Upper lobe of left lung (tissue), 4 donors: ENCODE measurements at regions not wholly inside any gene's neighbourhood (a gene's known extent, or its start where the extent isn't known, plus 50 kb on each side); places are given as distances from the start of the nearest gene placed in this dataset.

ENCODE experiments used
- EP300 ChIP-seq, 4 donors: sonication (generic); formaldehyde crosslinking; IDR thresholded peaks; one replicate each; pipeline ENCODE4 v1.5.1; 2017; ENCODE audit warnings: antibody characterized with exemption in 4 of 4, control low read depth in 2 of 4
- POLR2A ChIP-seq, 4 donors: fragments of 450-650 bp; IDR thresholded peaks; one replicate each; pipeline ENCODE4 v1.5.1; 2016 to 2017; ENCODE audit warnings: antibody characterized with exemption in 4 of 4, mild to moderate bottlenecking in 2 of 4

GRCh38 chr7:112962815-112963214 is 123.8 kb downstream of the GPR85 start:
- no peak for TF ChIP-seq EP300 (IDR thresholded peaks at IDR 0.05)
- TF ChIP-seq POLR2A (IDR thresholded peaks at IDR 0.05): no peak
